ENCODE measurements at regions not wholly inside any gene's neighbourhood (a gene's known extent, or its start where the extent isn't known, plus 50 kb on each side); places are given as distances from the start of the nearest gene placed in this dataset.

- TF ChIP-seq CTCF (IDR thresholded peaks at IDR 0.05; ENCODE audit: insufficient read depth, low read length, poor library complexity, severe bottlenecking) (no peak), EZH2phosphoT487 (conservative IDR thresholded peaks at IDR 0.05; ENCODE audit: low read length) (no peak)
These were observed 136.4 kb upstream of the CELF4 start for GRCh38 chr18:37701967-37702366.

Measured in SU-DHL-6 (cell line).